Stomach smooth muscle (tissue), 2 donors: ENCODE measurements at regions not wholly inside any gene's neighbourhood (a gene's known extent, or its start where the extent isn't known, plus 50 kb on each side); places are given as distances from the start of the nearest gene placed in this dataset.

Experiments
- H3K27ac ChIP-seq: one replicate; pipeline ENCODE4 v1.7.0; 2013; ENCODE audit warnings: mild to moderate bottlenecking, low read length, inconsistent platforms
- H3K27me3 ChIP-seq, 2 donors: one replicate each; pipeline ENCODE4 v1.7.0; 2013; ENCODE audit warnings: low read length in 2 of 2; ENCODE audit not compliant: insufficient read depth in 2 of 2, control insufficient read depth in 1 of 2
- H3K36me3 ChIP-seq, 2 donors: one replicate each; pipeline ENCODE4 v1.7.0; 2013; ENCODE audit warnings: low read length in 2 of 2; ENCODE audit not compliant: control insufficient read depth in 2 of 2, insufficient read depth in 2 of 2
- H3K4me1 ChIP-seq: one replicate; pipeline ENCODE4 v1.7.0; 2013; ENCODE audit warnings: low read length; ENCODE audit not compliant: control insufficient read depth, insufficient read depth
- H3K4me3 ChIP-seq, 2 donors: one replicate each; pipeline ENCODE4 v1.7.0; 2013; ENCODE audit warnings: low read length in 2 of 2
- H3K9ac ChIP-seq, 2 donors: one replicate each; pipeline ENCODE4 v1.7.0; 2013; ENCODE audit warnings: low read length in 2 of 2, mild to moderate bottlenecking in 1 of 2
- H3K9me3 ChIP-seq, 2 donors: one replicate each; pipeline ENCODE4 v1.7.0; 2013; ENCODE audit warnings: low read length in 2 of 2; ENCODE audit not compliant: control insufficient read depth in 2 of 2
- donor health status: healthy.
- donor health status: Pancreatic carcinoma.

DNA sequence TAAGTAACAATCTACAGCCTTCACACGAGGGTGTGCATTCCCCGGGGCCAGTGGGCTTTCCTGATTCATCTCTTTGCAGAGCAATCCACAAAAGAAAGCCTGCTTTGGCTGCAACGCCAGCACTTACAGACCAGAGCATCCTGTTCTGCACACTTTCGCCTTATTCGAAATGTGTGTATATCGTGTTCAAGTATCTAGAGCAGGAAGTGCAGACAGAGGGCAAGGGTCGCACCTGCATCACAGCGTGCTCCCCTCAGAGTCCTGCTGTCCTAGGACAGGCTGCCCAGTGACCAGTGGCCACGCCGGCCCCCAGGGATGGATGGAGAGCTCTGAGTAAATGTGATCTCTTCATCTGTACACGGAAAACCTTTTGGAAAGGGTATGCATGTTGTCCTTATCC, 264.3 kb downstream of the ZNF516 start:
- no peak overlapping the region for H3K9ac ChIP-seq
- H3K4me1 ChIP-seq = no peaks in the 10 kb centered on the region
- no peak overlapping the region for H3K4me3 ChIP-seq
- H3K27me3 ChIP-seq = peaks cover 0 to 2% of the 10 kb centered on the region in 2 donors
- H3K27ac ChIP-seq = no peak overlapping the region
- H3K36me3 ChIP-seq = no peaks in the 10 kb centered on the region
- H3K9me3 ChIP-seq = no peaks in the 10 kb centered on the region

DNA sequence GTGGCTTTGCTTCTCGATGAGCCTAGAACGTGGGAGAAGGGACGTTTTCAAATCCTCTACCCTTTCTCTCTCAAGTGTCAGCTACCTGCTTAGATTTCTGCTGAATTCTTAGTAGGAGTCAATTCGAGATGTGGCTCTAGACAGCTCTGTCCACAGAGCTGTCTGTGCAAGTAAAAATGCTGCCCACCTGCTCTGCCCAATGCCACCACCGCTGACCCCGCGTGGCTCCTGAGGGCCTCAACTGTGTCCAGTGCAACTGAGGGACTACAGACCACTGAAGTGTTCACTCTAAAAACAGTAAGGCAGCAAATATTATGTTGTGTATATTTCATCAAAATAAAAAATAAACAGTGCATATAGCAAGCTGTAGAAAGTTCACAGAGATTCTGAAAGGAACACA, 266.3 kb downstream of the ZNF516 start:
- Histone ChIP-seq H3K27ac (no peak overlapping the region), H3K4me1 (no peaks in the 10 kb centered on the region), H3K9ac (no peak overlapping the region), H3K27me3 (peaks cover 0 to 2% of the 10 kb centered on the region in 2 donors), H3K4me3 (no peak overlapping the region), H3K9me3 (peaks cover 0 to 3% of the 10 kb centered on the region in 2 donors), H3K36me3 (no peaks in the 10 kb centered on the region)

DNA sequence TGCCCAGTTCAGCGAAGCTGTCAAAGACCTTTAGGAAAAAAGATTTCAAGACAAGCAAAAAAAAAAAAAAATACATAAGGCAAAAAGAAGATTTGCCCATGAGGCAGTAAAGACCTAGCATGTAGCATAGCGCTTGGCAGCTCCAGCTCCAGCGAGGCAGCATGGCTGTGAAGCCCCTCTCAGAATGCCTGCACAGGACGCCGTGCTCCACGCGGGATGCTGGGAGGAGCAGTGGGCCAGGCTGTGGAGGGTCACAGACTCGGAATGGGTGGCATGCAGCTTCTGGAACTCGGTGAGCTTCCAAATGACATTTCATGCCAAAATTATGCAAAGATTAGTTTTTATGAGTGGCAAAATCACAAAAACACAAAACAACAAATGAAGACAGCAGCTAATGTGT, 267.3 kb downstream of the ZNF516 start:
- Histone ChIP-seq H3K36me3 (no peaks in the 10 kb centered on the region), H3K9ac (no peak overlapping the region), H3K27ac (no peak overlapping the region), H3K4me3 (no peak overlapping the region), H3K4me1 (no peaks in the 10 kb centered on the region), H3K27me3 (peaks cover 0 to 2% of the 10 kb centered on the region in 2 donors), H3K9me3 (peaks cover 0 to 3% of the 10 kb centered on the region in 2 donors)

DNA sequence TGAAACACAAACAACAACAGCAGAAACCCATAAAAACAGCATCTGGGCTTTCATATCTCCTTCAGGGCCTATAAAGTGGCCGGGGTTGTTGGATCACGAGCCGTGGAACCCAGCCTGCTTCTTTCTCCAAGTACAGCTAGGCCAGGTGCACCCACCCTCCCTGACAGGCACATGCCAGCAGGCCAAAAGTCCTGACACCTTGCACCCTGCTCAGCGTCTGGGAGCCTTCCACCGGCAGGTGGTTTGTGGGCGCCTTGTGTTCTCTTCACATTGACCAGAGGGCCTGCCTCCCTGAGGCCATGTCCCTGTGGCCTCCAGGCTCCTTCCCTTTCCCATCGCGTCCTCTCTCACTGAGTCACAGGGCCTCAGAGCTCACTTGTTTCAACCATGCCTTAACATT, 271.6 kb downstream of the ZNF516 start:
- no peaks in the 10 kb centered on the region for H3K4me1 ChIP-seq
- H3K36me3 ChIP-seq = no peaks in the 10 kb centered on the region
- H3K9ac ChIP-seq = no peak overlapping the region
- H3K9me3 ChIP-seq = peaks cover 0 to 3% of the 10 kb centered on the region in 2 donors
- no peaks in the 10 kb centered on the region for H3K27me3 ChIP-seq
- H3K4me3 ChIP-seq = no peak overlapping the region
- no peak overlapping the region for H3K27ac ChIP-seq

DNA sequence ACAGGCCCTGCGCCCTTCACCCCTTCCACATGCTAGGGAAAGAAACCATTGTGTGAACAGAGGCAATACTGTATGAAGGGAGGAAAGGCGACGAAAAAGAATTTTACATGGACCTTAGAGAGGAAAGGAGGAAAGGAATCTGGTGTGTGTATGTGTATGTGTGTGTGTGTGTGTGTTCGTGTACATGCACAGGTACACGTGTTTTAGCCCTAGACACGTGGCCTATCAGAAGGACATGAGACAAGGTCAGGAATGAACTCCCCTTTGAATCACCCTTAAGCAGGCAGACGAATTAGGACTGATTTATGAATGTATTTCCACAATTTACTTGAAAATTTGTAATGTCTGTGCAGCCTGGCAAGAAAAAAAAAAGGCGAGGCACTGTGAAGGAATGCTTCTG, 276.0 kb downstream of the ZNF516 start:
- Histone ChIP-seq H3K27ac (no peak overlapping the region), H3K9ac (no peak overlapping the region), H3K4me3 (no peak overlapping the region), H3K4me1 (no peaks in the 10 kb centered on the region), H3K36me3 (no peaks in the 10 kb centered on the region), H3K9me3 (peaks cover 0 to 3% of the 10 kb centered on the region in 2 donors), H3K27me3 (no peaks in the 10 kb centered on the region)

DNA sequence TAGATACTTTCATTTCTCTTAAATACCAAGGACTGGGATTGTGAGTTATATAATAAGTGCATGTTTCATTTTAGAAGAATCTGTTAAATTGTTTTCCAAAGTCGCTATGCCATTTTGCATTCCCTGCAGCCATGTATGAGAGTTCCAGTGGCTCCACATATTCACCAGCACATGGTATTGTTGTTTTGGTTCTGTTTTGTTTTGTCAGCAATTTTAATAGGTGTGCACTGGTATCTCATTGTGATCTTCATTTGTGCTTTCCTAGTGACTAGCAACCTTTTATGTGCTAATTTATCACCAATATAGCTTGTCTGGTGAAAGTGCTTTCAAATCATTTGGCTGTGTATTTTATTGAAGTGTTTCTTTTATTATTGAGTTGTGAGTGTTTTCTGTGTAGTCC, 278.9 kb downstream of the ZNF516 start:
- Histone ChIP-seq H3K36me3 (no peaks in the 10 kb centered on the region), H3K9ac (no peak overlapping the region), H3K4me3 (no peak overlapping the region), H3K27me3 (no peaks in the 10 kb centered on the region), H3K9me3 (no peaks in the 10 kb centered on the region), H3K27ac (no peak overlapping the region), H3K4me1 (no peaks in the 10 kb centered on the region)

DNA sequence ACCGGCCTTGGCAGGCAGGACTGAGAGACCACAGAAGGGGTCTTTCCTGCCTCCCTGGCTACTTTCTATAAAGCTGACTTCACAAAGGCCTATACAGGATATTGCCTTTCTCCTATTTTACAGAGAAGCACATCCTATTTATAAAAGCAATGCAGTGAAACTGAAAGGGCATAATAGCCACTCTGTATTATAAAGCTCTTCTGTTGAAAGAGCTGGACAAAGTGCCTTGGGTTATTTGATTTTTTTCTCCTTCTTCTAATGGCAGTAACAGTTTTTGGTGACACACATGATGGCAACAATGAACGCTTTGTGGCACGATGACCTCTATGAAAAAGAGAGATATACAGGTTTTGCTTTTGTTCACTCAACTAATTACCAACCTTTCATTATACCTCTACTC, 281.1 kb downstream of the ZNF516 start:
- no peak overlapping the region for H3K27ac ChIP-seq
- no peaks in the 10 kb centered on the region for H3K36me3 ChIP-seq
- no peak overlapping the region for H3K9ac ChIP-seq
- H3K9me3 ChIP-seq = no peaks in the 10 kb centered on the region
- no peaks in the 10 kb centered on the region for H3K27me3 ChIP-seq
- H3K4me1 ChIP-seq = no peaks in the 10 kb centered on the region
- no peak overlapping the region for H3K4me3 ChIP-seq

DNA sequence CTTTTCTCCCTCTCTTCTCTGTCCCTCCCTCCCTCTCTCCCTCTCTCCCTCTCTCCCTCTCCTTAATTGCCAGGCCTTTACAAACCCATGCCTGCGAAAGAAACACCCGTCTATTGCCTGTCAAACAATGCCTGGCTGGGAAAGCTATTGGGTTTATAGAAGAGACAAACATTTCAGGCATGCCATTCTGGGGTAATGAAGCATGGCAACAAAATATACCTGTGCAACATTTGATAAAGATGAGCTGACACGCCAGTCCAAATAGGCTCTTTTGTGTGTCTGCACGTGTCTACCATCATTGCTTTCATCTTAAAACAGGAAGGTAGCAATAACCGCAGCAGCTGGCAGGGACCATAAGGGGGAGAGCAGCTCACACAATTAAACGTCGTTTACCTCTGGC, 282.1 kb downstream of the ZNF516 start:
- no peaks in the 10 kb centered on the region for H3K36me3 ChIP-seq
- H3K27ac ChIP-seq = no peak overlapping the region
- no peak overlapping the region for H3K4me3 ChIP-seq
- H3K9me3 ChIP-seq = no peaks in the 10 kb centered on the region
- no peak overlapping the region for H3K9ac ChIP-seq
- no peaks in the 10 kb centered on the region for H3K4me1 ChIP-seq
- peaks cover 0 to 2% of the 10 kb centered on the region in 2 donors for H3K27me3 ChIP-seq

DNA sequence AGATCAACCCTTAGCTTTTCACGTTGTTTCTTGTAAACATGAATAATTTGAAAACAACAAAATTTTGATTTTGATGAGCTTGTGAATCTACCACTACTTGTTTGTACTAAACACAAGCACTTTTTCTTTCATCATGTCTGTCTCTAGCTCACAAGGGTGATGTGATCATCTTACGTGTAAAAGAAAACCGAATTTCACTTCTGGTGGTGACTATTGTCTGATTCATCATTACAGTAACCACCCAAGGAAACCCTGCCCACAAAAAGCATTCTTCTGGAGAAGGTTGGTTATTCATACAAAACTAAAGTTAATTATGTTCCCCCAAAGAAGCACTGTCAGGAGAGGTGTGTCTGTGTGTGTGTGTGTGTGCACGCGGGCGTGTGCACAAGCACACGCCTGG, 285.4 kb downstream of the ZNF516 start:
- Histone ChIP-seq H3K9ac (no peak overlapping the region), H3K27ac (no peak overlapping the region)

DNA sequence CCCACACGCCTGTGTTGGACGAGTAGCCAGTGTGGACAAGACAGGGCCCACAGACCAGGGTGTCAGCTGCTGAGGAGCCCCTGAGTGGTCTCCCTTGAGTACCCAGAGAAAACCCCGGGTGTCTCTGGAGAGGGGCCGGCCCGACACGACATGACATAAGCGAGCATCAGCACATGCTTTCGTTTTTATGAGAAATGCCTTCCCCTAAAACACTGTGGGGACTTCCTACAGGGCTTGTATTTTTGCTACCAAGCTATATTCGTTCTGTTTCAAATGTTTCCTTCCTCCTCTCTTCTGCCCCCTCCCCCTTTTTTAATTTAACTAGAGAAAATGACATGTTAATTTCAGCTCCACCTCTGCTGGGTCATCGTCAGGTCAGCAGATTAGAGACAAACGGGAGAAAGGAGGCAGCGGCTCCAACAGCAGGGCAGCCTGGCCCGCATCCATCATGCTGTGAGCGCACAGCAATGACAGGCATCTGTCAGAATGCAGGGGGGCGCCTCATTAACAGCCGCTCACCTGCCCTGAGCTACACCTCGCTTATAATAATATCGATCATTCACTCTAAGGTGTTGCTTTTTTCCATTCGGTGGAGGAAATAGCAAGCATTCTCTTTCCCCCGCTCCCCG, 286.2 kb downstream of the ZNF516 start:
- H3K27ac ChIP-seq = no peak overlapping the region
- peak overlapping the region; percentile 0 to 22 for H3K4me3 ChIP-seq
- no peak overlapping the region for H3K9ac ChIP-seq
- H3K9me3 ChIP-seq = no peaks in the 10 kb centered on the region
- H3K27me3 ChIP-seq = peaks cover 0 to 2% of the 10 kb centered on the region in 2 donors
- no peaks in the 10 kb centered on the region for H3K4me1 ChIP-seq
- H3K36me3 ChIP-seq = no peaks in the 10 kb centered on the region

More for the DNA sequence above, 285.4 kb downstream of the ZNF516 start:
- peaks cover 0 to 2% of the 10 kb centered on the region in 2 donors for H3K27me3 ChIP-seq
- no peak overlapping the region for H3K4me3 ChIP-seq
- no peaks in the 10 kb centered on the region for H3K9me3 ChIP-seq
- no peaks in the 10 kb centered on the region for H3K36me3 ChIP-seq
- H3K4me1 ChIP-seq = no peaks in the 10 kb centered on the region

DNA sequence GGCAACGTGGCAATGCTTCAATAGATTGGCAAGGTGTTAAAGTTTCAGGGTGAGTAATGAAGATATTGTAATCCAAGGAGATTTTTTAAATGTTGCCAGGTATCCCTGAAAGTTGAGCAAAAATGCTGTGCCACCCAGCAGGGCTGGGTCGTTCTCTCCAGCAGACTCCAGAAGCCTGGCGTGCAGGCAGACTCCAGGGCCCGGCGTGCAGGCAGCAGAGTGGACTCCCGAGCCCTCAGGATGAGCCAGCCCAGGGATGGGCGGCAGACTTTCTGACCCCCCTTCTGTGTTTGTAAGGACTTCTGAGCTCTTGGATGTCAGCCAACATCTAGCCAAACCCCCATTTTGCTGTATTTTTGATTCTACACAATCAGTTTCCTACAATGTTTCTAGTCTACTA, 289.1 kb downstream of the ZNF516 start:
- no peaks in the 10 kb centered on the region for H3K4me1 ChIP-seq
- no peaks in the 10 kb centered on the region for H3K9me3 ChIP-seq
- H3K36me3 ChIP-seq = no peaks in the 10 kb centered on the region
- no peak overlapping the region for H3K9ac ChIP-seq
- H3K27ac ChIP-seq = no peak overlapping the region
- H3K4me3 ChIP-seq = no peak overlapping the region
- H3K27me3 ChIP-seq = peaks cover 0 to 2% of the 10 kb centered on the region in 2 donors
